ENCODE measurements at regions not wholly inside any gene's neighbourhood (a gene's known extent, or its start where the extent isn't known, plus 50 kb on each side); places are given as distances from the start of the nearest gene placed in this dataset.

- no peak for DNase-seq
These were observed 56.7 kb upstream of the GUCA2B start for GRCh38 chr1:42096554-42096953.

GRCh38 chr1:42089246-42089645 lies 64.0 kb upstream of the GUCA2B start:
- no peak for DNase-seq

- no peak for DNase-seq
These were observed 67.1 kb upstream of the GUCA2B start for GRCh38 chr1:42086146-42086545.

- no peak for DNase-seq
These were observed 67.6 kb upstream of the GUCA2B start for GRCh38 chr1:42085596-42085995.

- no peak for DNase-seq
These were observed 71.7 kb upstream of the GUCA2B start for GRCh38 chr1:42081475-42081874.

- no peak for DNase-seq
These were observed 78.0 kb upstream of the GUCA2B start for GRCh38 chr1:42075179-42075578.

GRCh38 chr1:42070996-42071395 lies 82.2 kb upstream of the GUCA2B start:
- no peak for DNase-seq

GRCh38 chr1:42057800-42058199 lies 95.4 kb upstream of the GUCA2B start:
- no peak for DNase-seq

- no peak for DNase-seq
These were observed 96.8 kb upstream of the GUCA2B start for GRCh38 chr1:42056460-42056859.

- DNase-seq: no peak
These were observed 98.1 kb upstream of the GUCA2B start for GRCh38 chr1:42055061-42055460.

- no peak for DNase-seq
These were observed 101.0 kb upstream of the GUCA2B start for GRCh38 chr1:42052072-42052699.

GRCh38 chr1:42047508-42047880 lies 105.7 kb upstream of the GUCA2B start:
- DNase-seq: no peak

- no peak for DNase-seq
These were observed 106.3 kb upstream of the GUCA2B start for GRCh38 chr1:42046761-42047507.

- no peak for DNase-seq
These were observed 108.9 kb upstream of the GUCA2B start for GRCh38 chr1:42044346-42044745.

- DNase-seq: no peak
These were observed 109.4 kb upstream of the GUCA2B start for GRCh38 chr1:42043811-42044210.

- DNase-seq: no peak
These were observed 110.0 kb upstream of the GUCA2B start for GRCh38 chr1:42043182-42043581.

GRCh38 chr1:42041031-42041430 lies 112.2 kb upstream of the GUCA2B start:
- DNase-seq: no peak

GRCh38 chr1:42040159-42040558 lies 113.1 kb upstream of the GUCA2B start:
- DNase-seq: no peak

GRCh38 chr1:42038261-42038660 lies 114.9 kb upstream of the GUCA2B start:
- DNase-seq: no peak

- DNase-seq: no peak
These were observed 115.6 kb upstream of the GUCA2B start for GRCh38 chr1:42037586-42037985.

- no peak for DNase-seq
These were observed 116.0 kb upstream of the GUCA2B start for GRCh38 chr1:42037161-42037560.

- peak; percentile 99 for DNase-seq
These were observed 117.2 kb upstream of the GUCA2B start for GRCh38 chr1:42035830-42036604.

- DNase-seq: no peak
These were observed 116.6 kb upstream of the HIVEP3 start for GRCh38 chr1:42035205-42035829.

- DNase-seq: no peak
These were observed 115.7 kb upstream of the HIVEP3 start for GRCh38 chr1:42034426-42034825.

Data from stimulated activated CD4-positive, alpha-beta T cell treated with anti-CD3 and anti-CD28 coated beads, Interleukin-12 subunit alpha, Interleukin-12 subunit beta, amount 100 ng/mL, for 4 hours (primary cell).